Tibial nerve (tissue), 4 donors: ENCODE measurements at regions not wholly inside any gene's neighbourhood (a gene's known extent, or its start where the extent isn't known, plus 50 kb on each side); places are given as distances from the start of the nearest gene placed in this dataset.

Source experiments
- DNase-seq, 2 donors: peaks; one replicate each; pipeline ENCODE4 v3.0.0-alpha.2; 2019; ENCODE audit warnings: low spot score in 2 of 2
- H3K27ac ChIP-seq, 4 donors: fragments of 200-600 bp; sonication (generic) in 3 of 4; one replicate each; pipeline ENCODE4 v1.5.1; 2017 to 2019; ENCODE audit warnings: mild to moderate bottlenecking in 1 of 4
- H3K27me3 ChIP-seq, 2 donors: fragments of 200-600 bp; sonication (generic) in 1 of 2; one replicate each; pipeline versions ENCODE4 v1.5.1 to v1.6.0; 2017 to 2019
- H3K36me3 ChIP-seq, 3 donors: fragments of 200-600 bp; sonication (generic); one replicate each; pipeline ENCODE4 v1.5.1; 2018 to 2019
- H3K4me1 ChIP-seq, 4 donors: fragments of 200-600 bp; sonication (generic) in 3 of 4; one replicate each; pipeline ENCODE4 v1.5.1; 2017 to 2019
- H3K4me3 ChIP-seq, 4 donors: fragments of 200-600 bp; sonication (generic) in 3 of 4; one replicate each; pipeline ENCODE4 v1.5.1; 2017 to 2019; ENCODE audit warnings: mild to moderate bottlenecking in 1 of 4, moderate library complexity in 1 of 4
- H3K9me3 ChIP-seq, 4 donors: fragments of 200-600 bp; sonication (generic) in 3 of 4; one replicate each; pipeline ENCODE4 v1.5.1; 2017 to 2019
- EP300 ChIP-seq, 2 donors: sonication (generic); formaldehyde crosslinking; IDR thresholded peaks; one replicate each; pipeline ENCODE4 v1.6.1; 2017; ENCODE audit warnings: antibody characterized with exemption in 2 of 2, mild to moderate bottlenecking in 1 of 2
- POLR2A ChIP-seq, 2 donors: fragments of 450-650 bp; IDR thresholded peaks; one replicate each; pipeline ENCODE4 v1.6.1; 2017; ENCODE audit warnings: antibody characterized with exemption in 2 of 2, mild to moderate bottlenecking in 2 of 2, moderate library complexity in 2 of 2
- WGBS, 2 donors: methylation state at CpG; one replicate each; pipeline ENCODE4 v1.1.5; 2018; 5-methylcytosine and 5-hydroxymethylcytosine counted together
- TF ChIP-seq, protein P1 (sequence below), 5 experiments: fragments of 200-600 bp in 3 of 5; fragments of 450-650 bp in 2 of 5; sonication (generic) in 3 of 5; IDR thresholded peaks; one replicate each; pipeline ENCODE4 v1.5.1; 2016 to 2019; ENCODE audit warnings: antibody characterized with exemption in 5 of 5, mild to moderate bottlenecking in 3 of 5, moderate library complexity in 2 of 5

DNA sequence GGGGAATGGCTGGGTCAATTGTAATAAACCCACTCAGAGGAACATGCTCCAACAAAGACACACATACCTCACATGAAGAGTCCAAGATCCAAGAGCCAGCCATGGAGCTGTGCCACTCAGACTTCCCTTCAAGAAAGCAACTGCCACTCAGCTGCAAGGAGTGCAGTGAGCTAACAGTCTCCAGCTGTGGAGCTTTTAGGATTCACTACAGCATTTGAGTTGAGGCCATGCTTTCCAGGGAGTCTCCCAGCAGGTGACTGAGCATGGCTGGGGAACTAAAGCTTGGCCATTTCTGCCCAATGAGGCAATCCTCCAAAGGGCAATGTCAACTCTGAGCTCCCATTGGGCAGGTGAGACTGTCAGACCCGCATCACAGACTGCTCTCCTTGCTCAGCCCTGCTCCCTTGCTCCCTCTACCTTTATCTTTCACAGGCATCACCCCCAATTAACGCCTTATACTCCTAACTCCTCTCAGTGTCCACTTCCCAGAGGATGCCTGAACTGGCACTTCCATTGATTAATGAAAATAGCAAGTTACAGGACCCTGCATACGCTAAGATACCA, 165.3 kb upstream of the CTNNB1 start:
- no peak for DNase-seq

GRCh38 chr3:41035456-41036022, 163.8 kb upstream of the CTNNB1 start:
- Histone ChIP-seq H3K27ac (no peak overlapping the region), H3K36me3 (no peaks in the 10 kb centered on the region), H3K27me3 (no peaks in the 10 kb centered on the region), H3K4me3 (no peak overlapping the region), H3K9me3 (no peaks in the 10 kb centered on the region), H3K4me1 (peaks cover 0 to 3% (median 0%) of the 10 kb centered on the region in 4 donors)
- WGBS, 2 donors = 33 to 44% methylated on average over 2 of the region's 2 CpGs
- no peak for DNase-seq
- TF ChIP-seq POLR2A (IDR thresholded peaks at IDR 0.05) (no peak), EP300 (IDR thresholded peaks at IDR 0.05) (no peak)
- TF ChIP-seq, protein P1, sequence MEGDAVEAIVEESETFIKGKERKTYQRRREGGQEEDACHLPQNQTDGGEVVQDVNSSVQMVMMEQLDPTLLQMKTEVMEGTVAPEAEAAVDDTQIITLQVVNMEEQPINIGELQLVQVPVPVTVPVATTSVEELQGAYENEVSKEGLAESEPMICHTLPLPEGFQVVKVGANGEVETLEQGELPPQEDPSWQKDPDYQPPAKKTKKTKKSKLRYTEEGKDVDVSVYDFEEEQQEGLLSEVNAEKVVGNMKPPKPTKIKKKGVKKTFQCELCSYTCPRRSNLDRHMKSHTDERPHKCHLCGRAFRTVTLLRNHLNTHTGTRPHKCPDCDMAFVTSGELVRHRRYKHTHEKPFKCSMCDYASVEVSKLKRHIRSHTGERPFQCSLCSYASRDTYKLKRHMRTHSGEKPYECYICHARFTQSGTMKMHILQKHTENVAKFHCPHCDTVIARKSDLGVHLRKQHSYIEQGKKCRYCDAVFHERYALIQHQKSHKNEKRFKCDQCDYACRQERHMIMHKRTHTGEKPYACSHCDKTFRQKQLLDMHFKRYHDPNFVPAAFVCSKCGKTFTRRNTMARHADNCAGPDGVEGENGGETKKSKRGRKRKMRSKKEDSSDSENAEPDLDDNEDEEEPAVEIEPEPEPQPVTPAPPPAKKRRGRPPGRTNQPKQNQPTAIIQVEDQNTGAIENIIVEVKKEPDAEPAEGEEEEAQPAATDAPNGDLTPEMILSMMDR (IDR thresholded peaks at IDR 0.05) = no peak

More for the DNA sequence above, 165.3 kb upstream of the CTNNB1 start:
- H3K27me3 ChIP-seq = no peaks in the 10 kb centered on the region
- 91 to 92% methylated on average over 3 of the region's 3 CpGs for WGBS, 2 donors
- H3K36me3 ChIP-seq = no peaks in the 10 kb centered on the region
- no peaks in the 10 kb centered on the region for H3K9me3 ChIP-seq
- no peak overlapping the region for H3K4me3 ChIP-seq
- no peak overlapping the region for H3K27ac ChIP-seq
- TF ChIP-seq EP300 (IDR thresholded peaks at IDR 0.05) (no peak), POLR2A (IDR thresholded peaks at IDR 0.05) (no peak)
- TF ChIP-seq, protein P1 (IDR thresholded peaks at IDR 0.05) = no peak
- H3K4me1 ChIP-seq = peaks cover 0 to 3% (median 0%) of the 10 kb centered on the region in 4 donors

DNA sequence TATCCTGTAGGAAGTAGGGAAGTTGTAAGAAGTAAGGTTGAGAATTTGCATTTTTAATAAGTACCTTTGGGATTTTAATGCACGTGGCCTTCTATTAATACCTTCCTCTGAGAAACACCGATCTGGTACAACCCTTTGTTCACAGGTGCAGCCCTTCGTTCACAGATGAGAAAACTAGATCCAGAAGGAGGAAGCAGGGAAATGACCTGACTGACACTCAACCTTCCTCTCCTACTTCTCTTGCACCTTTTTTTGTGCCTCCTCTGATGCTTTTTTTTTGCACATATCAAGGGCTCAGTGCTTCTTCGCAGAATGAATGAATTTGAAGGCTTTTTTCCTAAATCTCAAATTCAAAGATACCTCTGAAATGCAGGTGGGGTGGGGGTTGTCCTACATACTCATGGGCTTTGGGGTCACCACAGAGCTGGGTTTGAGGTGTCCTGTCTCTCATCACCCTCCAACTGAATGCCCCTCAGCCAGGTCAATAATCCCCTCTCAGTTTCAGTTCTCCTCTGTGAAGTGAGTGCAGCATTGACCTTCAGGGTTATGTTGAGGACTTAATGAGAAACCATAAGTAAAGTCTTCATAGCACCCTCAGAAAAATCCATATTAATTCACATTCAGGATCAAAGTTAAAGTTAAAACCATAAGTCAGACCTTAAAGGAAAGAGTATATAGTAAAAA, 161.5 kb upstream of the CTNNB1 start:
- no peak for DNase-seq
- TF ChIP-seq POLR2A (IDR thresholded peaks at IDR 0.05) (no peak), EP300 (IDR thresholded peaks at IDR 0.05) (no peak)
- TF ChIP-seq, protein P1 (IDR thresholded peaks at IDR 0.05) = no peak
- no peak overlapping the region for H3K4me3 ChIP-seq
- H3K9me3 ChIP-seq = no peaks in the 10 kb centered on the region
- no peaks in the 10 kb centered on the region for H3K36me3 ChIP-seq
- no peaks in the 10 kb centered on the region for H3K27me3 ChIP-seq
- H3K4me1 ChIP-seq = peaks cover 0 to 3% (median 0%) of the 10 kb centered on the region in 4 donors
- 85 to 87% methylated on average over 4 of the region's 4 CpGs for WGBS, 2 donors
- no peak overlapping the region for H3K27ac ChIP-seq

DNA sequence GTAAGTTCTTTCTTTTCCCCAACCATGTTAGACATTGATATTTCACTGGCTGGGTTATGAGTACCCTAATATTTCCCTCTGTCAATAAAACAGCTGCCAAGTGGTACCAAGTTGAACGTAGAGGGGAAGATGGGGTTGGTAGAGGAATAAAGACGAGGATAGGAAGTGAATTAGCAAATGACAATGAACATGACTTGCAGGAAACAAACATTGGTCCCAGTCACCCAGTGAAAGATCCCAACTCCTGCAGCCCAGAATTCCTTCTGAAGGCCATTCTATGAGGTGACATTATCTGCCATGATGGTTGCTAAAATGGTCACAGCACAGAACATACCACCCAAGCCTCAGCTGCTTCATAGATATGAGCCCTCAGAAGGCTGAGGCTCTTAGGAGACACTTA, 159.0 kb upstream of the CTNNB1 start:
- DNase-seq = no peak
- Histone ChIP-seq H3K9me3 (no peaks in the 10 kb centered on the region), H3K4me3 (no peak overlapping the region), H3K27me3 (no peaks in the 10 kb centered on the region), H3K4me1 (peaks cover 0 to 3% (median 0%) of the 10 kb centered on the region in 4 donors), H3K27ac (no peak overlapping the region), H3K36me3 (no peaks in the 10 kb centered on the region)
- TF ChIP-seq POLR2A (IDR thresholded peaks at IDR 0.05) = no peak
- TF ChIP-seq, protein P1 (IDR thresholded peaks at IDR 0.05) = no peak
- no peak for TF ChIP-seq EP300 (IDR thresholded peaks at IDR 0.05)
- 83 to 97% methylated on average over 2 of the region's 2 CpGs for WGBS, 2 donors

GRCh38 chr3:41041462-41041861, 157.8 kb upstream of the CTNNB1 start:
- 64 to 80% methylated on average over 4 of the region's 4 CpGs for WGBS, 2 donors
- TF ChIP-seq, protein P1 (IDR thresholded peaks at IDR 0.05) = no peak
- TF ChIP-seq POLR2A (IDR thresholded peaks at IDR 0.05) (no peak), EP300 (IDR thresholded peaks at IDR 0.05) (no peak)

More at GRCh38 chr3:41041462-41041861, 157.8 kb upstream of the CTNNB1 start:
- Histone ChIP-seq H3K4me3 (no peak overlapping the region), H3K27me3 (no peaks in the 10 kb centered on the region), H3K27ac (no peak overlapping the region), H3K36me3 (no peaks in the 10 kb centered on the region), H3K9me3 (no peaks in the 10 kb centered on the region), H3K4me1 (no peaks in the 10 kb centered on the region)
- DNase-seq = no peak
